CMK (cell line): ENCODE measurements at regions not wholly inside any gene's neighbourhood (a gene's known extent, or its start where the extent isn't known, plus 50 kb on each side); places are given as distances from the start of the nearest gene placed in this dataset.

Experiments used
- DNase-seq: peaks from one replicate; pipeline ENCODE4 v3.0.0-alpha.2; 2010; ENCODE audit warnings: low read depth

- DNase-seq = peak; percentile 8
Measured at GRCh38 chr4:15231265-15232091, 196.4 kb upstream of the C1QTNF7 start.

- DNase-seq = no peak
Measured at GRCh38 chr4:15232366-15233263, 195.2 kb upstream of the C1QTNF7 start.

GRCh38 chr4:15233264-15233597 lies 194.6 kb upstream of the C1QTNF7 start:
- DNase-seq = no peak

GRCh38 chr4:15233626-15234025 lies 194.2 kb upstream of the C1QTNF7 start:
- no peak for DNase-seq

GRCh38 chr4:15234116-15234855 lies 193.5 kb upstream of the C1QTNF7 start:
- DNase-seq = no peak

- DNase-seq = no peak
Measured at GRCh38 chr4:15234856-15235126, 193.0 kb upstream of the C1QTNF7 start.

GRCh38 chr4:15235135-15235534 lies 192.7 kb upstream of the C1QTNF7 start:
- DNase-seq = no peak

GRCh38 chr4:15237648-15238230 lies 190.1 kb upstream of the C1QTNF7 start:
- DNase-seq = no peak

GRCh38 chr4:15238720-15239119 lies 189.1 kb upstream of the C1QTNF7 start:
- no peak for DNase-seq

- no peak for DNase-seq
Measured at GRCh38 chr4:15239866-15240265, 188.0 kb upstream of the C1QTNF7 start.

- no peak for DNase-seq
Measured at GRCh38 chr4:15240764-15241163, 187.1 kb upstream of the C1QTNF7 start.

GRCh38 chr4:15242021-15242420 lies 185.8 kb upstream of the C1QTNF7 start:
- DNase-seq = no peak

GRCh38 chr4:15244354-15244753 lies 183.5 kb upstream of the C1QTNF7 start:
- no peak for DNase-seq

- DNase-seq = no peak
Measured at GRCh38 chr4:15245006-15245530, 182.8 kb upstream of the C1QTNF7 start.

GRCh38 chr4:15250021-15250441 lies 177.8 kb upstream of the C1QTNF7 start:
- no peak for DNase-seq

- no peak for DNase-seq
Measured at GRCh38 chr4:15253349-15253748, 174.5 kb upstream of the C1QTNF7 start.

- no peak for DNase-seq
Measured at GRCh38 chr4:15254236-15254880, 173.5 kb upstream of the C1QTNF7 start.

GRCh38 chr4:15255537-15255936 lies 172.3 kb upstream of the C1QTNF7 start:
- DNase-seq = no peak

GRCh38 chr4:15260758-15261157 lies 167.1 kb upstream of the C1QTNF7 start:
- no peak for DNase-seq

GRCh38 chr4:15262396-15262795 lies 165.4 kb upstream of the C1QTNF7 start:
- DNase-seq = no peak

- no peak for DNase-seq
Measured at GRCh38 chr4:15270201-15270600, 157.6 kb upstream of the C1QTNF7 start.

- no peak for DNase-seq
Measured at GRCh38 chr4:15286041-15286440, 141.8 kb upstream of the C1QTNF7 start.
